ENCODE measurements at regions not wholly inside any gene's neighbourhood (a gene's known extent, or its start where the extent isn't known, plus 50 kb on each side); places are given as distances from the start of the nearest gene placed in this dataset.
"Not testable (repeated sequence)": the region's sequence is repeated elsewhere in the genome, so short reads cannot be mapped to it uniquely, and the experiment has no call there.

DNA sequence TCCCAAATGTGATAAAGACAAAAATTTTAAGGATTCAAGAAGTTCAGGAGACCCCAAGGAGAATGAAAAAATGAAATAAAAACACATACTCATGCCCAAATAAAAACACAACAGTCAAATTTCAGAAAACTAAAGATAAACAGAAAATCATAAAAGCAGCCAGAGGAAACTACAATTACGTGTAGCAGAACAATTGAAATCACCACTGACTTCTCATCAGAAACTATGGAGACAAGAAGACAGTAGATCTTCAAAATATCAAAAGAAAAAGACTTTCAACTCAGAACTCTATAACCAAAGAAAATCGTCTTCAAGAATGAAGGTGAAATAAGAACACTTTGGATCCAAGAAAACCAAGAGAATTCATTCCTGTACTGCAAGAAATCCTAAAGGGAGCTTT, 54.9 kb downstream of the DIO3 start:
- no peak for DNase-seq

DNA sequence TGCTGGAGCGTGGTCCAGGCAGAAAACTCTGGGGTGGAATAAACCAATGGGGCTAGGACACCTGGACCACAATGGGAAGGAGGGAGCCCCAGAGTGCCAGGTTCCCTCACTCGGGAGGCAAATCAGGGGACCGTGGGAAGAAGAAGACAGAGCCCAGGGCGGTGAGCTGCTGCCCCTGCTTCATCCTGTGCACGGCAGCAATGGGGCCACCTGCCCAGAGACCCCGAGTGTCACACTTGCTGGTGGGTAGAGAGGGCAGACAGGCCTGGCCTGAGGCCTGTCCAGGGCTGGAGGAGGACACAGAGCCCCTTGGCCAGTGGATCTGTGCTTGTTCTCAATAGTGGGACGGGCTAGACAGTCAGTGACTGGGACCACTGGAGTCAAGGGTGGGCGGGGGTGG, 58.2 kb downstream of the DIO3 start:
- DNase-seq, result no peak

DNA sequence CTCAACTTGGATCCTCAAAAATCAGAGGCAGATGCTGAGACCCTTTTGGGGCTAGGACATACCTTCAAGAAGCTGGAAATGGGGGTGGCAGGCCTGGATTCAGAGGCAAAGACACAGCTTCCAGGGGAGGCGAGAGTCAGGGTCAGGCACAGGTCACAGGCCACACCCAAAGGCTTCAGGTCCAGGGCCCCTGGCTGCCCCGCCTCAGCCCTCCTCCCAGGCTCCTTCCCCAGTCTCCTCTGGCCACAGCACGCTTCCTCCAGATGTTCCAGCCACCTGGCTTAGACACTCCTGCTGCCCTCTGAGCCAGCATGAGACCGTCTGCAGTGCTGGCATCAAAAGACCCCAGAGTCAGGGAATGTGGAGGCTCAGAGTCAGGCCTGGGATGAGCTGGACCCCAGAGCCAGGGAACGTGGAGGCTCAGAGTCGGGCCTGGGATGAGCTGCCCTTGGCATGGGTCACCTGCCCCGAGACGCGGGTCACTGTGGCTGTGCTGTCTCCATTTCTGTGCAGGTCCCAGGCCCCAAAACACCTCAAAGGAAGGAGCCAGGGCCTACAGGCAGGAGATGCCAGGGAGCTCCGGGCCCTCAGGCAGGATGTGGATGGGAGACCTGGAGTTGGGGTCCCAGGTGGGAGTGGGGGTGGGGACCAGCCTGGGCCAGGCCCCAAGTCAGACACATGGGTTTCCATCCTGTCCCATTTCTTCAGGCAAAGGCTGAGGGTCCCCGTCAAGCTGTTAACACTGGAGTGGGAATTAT, 58.9 kb downstream of the DIO3 start:
- no peak for DNase-seq

DNA sequence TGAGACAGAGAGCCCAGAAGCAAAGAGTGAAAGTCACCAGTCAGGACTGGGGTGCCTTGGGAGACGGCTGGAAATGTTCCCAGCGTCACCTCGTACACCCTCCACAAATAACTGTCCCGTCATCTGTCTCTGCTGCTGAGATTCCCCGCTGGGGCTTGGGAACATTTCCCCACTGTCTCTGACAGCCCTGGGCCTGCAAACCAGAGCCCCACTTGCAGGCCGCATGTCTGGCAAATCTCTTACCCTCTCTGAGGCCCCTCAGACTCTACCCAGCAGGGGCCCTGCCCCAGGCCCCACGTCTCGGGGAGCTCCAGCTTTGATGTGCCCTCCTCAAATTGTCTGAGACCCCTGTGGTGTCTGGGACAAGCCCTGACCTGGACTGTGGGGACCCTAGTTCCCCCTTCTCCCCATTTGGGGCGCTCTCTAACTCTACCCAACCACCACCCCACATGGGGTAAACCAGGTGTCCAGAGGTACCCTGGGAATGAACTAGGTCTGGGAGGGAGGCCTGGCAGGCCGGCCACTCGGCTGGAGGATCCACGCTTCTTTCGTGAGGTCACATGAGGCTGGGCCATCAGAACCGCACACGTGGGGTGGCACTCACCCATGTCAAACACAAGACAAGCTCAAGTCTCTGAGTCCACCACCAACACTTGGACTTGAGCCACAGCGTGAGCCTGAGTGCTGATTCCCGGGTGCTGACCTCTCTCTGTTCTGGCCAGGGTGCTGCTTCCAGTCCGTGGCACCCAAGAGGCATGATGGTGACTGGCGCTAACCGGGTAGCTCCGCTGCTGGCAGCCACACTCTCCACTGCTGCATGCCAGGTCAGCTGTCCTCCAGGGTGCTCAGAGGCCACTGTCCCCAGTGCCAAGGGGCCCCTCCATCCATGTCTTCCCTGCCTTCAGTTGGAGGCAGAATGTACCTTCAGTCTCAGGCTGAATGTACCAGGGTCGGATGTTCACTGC, 59.8 kb downstream of the DIO3 start:
- DNase-seq, result no peak

DNA sequence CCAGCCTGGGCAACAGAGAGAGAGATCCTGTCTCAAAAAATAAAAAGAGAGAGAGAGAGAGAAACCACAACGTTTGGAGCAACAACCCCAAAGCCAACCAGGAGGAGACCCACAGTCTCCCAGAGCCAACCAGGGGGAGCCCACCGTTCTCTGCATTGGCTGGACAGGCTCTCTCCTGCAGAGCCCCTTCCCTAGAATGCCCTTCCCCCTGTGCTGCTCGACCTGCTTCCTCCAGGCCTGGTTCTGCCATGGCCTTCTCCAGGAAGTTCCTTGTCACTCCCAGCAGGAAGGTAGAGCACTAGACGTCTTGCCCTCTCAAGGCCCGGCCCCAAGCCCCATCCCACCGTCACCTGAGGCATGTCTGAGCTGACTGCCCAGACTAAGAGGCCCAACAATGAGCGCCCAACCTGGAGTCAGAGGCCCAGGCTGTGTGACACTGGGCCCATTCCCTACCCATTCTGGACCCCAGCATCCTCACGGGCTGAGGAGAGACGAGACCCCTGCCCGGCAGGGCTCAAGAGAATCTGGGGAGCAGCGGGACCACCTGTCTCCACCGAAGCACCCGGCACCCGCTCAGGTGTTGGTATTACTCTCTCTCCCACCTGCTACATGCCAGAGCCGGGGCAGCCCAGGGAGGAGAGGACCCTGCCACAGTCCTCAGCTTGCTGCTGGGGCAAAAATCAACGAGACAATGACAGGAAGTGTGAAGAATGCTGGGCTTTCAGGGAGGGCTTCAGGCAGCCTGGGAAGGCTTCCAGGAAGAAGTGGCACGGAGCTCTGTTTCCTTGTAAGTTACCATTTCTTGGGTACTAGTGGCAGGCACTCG, 61.2 kb downstream of the DIO3 start:
- DNase-seq, result no peak

DNA sequence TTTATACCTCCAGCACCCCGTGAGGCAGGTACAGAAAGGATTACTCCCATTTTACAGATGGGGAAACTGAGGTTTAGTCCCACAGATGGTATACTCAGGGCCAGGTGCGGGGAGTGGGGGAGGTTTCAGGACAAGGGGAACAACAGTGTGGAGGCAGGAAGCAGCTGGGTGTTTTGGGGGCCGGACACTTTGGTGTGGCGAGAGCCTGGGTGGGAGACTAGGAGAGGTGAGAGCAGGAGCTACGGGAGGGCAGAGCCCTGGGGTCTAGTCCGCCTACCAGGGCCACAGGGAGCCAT, 61.7 kb downstream of the DIO3 start:
- no peak for DNase-seq

DNA sequence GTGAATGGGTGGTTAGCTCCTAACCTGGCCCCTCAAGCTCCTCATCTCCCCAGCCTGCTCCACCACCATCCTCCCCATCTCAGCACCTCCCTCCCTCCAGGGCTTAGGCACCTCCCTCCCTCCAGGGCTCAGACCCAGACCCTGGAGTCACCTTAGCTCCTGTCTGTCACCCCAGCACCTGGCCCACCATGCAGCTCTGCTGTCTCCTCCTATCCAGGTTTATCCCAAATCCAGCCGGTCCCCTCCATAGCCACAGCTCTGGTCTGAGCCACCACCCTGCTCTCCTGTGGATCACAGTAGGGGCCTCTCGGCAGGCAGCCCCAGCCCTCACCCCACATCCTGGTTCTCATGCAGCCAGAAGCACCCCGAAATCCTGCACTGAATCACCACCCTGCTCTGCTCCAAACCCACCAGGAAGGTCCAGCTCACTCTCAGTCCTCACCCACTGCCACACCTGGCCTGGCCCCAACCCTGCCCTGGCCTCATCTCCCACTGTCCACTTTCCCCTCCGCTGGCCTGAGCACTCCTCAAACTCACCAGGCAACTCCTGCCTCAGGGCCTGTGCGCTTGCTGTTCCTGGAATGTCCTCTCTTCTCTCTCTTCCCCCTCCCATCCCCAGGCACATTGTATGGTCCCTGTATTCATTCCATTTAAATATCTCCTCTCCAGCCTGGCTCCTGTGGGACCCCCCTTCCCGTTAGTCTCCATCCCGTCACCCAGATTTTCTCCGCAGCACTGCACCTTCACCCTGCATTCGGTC, 62.6 kb downstream of the DIO3 start:
- no peak for DNase-seq

DNA sequence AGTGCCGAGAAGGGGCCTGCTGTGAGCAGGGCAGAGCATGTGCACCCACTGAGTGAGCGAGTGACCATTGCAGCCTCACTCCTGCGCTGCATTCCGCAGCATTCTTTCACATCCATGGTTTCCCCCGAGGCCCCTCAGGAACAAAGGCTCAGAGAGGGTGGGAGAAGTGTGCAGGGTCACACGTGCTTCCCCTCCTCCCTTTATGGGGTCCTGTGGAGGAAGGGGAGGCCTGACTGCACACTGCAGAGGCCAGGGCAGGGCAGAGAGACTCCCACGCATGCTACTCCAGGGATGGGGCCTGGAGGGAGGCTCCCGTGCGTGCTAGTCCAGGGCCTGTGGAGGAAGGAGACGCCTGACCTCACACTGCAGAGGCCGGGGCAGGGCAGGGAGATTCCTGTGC, 63.2 kb downstream of the DIO3 start:
- no peak for DNase-seq

DNA sequence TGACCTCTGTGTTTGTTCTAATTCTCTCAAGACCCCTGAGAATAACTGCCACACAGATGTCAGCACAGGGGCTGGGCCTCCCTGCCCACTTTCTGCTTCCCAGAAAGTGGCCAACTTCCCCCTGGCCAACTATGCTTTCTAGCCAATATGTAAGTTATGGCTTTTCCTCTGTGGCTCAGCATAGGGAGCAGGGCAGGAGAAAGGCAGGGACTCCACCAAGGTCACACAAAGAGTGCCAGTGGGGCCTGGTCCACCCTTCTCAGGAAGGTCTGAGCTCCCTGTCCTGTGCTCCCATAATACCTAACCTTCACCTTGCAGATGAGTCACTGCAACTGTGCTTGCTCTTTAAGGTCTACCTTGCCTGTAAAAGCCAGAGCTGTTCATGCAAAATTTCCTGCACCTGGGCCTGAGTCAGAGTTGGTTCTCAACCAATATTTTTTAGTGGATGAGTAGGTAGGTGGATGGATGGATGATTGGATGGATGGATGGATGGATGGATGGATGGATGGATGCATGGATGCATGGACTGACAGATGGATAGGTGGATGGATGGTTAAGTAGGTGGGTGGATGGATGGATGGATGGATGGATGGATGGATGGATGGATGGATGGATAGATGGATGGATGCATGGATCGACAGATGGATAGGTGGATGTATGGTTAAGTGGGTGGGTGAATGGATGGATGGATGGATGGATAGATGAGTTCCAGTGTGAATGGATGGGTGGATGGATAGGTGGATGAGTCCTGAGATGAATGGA, 64.2 kb downstream of the DIO3 start:
- no peak for DNase-seq

DNA sequence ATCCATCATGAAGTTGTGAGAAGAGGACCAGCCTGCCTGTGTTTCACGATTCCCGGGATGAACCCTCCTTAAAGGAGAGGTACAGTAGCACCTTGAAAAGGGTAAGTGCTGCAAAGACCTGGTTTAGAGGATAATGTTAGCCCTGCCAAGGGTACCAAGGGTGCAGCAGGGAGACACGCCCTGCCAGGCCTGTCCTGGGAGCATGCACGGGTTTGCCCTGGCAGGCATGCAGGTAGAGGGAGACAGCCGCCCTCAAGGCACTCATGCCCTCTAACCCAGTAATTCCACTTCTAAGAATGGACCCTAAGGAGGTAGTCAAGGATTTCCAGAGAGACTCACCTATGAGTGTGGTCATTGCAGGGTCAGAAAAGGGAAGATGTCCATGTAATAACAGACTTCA, 65.0 kb downstream of the DIO3 start:
- DNase-seq, result no peak

DNA sequence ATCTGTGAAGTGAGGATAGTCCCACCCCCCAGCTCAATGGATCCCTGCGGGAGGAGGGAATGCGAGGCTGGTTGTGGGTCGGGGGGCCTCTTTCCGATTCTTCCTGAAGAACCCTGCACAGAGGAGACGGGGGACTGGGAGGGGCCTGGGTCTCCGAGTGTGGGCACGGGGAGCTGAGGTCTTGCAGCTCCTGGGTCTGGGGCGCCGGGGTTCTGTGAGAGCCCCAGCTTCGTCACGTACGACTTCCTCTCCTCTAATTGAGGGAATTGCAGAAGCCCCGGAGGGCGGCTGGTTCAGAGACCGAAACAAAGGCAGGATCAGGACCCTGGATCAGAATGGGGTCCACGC, 66.6 kb downstream of the DIO3 start:
- DNase-seq, result no peak

DNA sequence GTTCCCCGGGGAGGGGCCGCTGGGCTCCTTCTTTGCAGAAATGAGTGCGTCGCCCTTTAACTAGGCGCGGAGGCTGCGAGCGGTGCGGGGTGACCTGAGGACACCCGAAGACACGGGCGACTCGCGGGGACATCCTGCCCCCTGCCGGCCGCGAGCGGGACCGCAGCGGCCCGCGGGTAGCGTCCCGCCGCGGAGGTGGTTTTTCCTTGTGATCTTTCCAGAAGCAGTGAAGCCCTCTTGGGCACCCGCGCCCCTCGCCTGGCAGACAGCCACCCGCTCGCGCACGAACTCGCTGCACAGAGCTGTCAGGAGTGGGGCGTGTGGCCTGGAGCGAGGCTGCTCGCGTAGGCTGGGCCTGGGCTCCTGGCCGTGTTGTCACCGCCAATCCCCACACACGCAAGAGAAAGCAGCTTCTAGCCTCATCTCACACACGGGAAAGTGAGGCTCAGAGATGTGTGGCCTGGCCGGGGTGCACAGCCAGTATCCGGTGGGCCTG, 67.2 kb downstream of the DIO3 start:
- DNase-seq, result peak; percentile 73

DNA sequence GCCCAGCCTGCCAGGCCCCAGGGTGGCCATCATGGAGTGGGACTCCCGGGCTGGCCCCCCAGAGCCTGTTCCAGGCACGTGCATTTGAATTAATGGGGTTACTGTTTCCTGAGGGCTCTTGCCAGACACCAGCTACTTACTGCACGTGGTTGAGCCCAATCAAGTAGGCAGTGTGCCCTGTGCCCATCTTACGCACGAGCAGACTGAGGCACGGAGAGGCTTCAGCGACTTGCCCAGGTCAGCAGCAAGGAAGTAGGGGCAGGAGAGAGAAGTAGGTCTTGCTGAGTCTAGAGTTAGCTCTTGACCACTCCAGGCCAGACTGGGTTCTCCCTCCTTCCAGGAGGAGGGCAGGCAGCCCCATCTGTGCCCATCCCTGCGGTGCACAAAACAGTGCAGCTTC, 67.7 kb downstream of the DIO3 start:
- no peak for DNase-seq

DNA sequence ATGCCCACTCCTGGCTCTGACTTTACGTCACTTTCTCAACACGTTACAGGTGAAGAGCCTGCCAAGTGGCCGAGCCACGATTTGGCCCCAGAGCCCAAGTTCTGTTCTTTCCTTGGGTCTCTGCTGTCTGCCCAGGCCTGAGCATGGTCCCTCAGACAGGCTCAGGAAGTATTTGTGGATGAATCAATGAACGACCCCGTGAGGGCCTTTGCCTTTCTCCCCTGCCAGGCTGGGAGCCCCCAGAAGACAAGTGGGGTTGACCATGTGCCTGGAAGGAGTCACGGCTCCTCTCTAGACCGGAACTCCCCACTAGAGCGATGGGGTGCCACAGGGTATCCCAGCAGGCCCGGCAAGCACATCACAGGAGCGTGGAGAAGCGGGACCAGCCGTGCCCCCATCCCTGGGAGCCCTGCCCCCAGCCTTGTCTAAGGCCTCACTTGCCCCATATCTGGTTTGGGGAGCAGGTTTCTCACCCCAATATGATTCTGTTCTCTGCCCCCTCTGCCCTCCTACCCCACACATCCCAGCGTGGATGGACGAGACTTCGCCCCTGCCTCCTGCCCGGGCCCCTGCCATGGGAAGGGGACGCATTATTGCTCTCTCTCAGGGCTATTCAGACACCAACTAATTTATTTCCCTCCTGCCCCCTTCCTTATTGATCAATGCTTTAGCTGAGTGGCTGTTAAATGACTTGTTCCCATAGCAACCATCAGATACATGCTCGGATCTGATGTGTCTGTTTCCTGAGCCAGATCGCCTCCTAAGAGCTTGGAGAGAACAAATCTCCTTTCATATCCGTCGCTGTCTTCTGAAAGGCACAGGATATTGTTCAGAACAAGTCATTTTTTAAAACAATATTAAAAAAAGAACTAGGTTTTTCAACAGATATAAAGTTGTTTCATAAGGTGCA, 69.0 kb downstream of the DIO3 start:
- DNase-seq, result no peak

DNA sequence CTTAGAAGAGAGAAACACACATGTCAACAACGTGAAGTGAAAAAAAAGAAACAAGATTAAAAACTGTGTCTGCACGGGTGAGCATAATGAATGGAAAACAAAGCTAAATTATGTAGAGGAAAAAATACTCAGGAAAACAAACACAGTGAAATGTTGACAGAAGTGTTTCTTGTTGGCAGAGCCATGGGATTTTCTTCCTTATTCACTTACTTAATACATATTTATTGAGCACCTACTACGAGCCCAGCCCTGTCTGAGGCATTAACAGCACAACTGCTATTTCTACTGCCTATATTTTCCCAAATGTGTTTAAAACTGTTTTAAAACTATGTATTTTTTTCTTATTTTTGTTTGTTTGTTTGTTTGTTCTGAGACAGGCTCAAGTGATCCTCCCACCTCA, 69.9 kb downstream of the DIO3 start:
- DNase-seq, result no peak

DNA sequence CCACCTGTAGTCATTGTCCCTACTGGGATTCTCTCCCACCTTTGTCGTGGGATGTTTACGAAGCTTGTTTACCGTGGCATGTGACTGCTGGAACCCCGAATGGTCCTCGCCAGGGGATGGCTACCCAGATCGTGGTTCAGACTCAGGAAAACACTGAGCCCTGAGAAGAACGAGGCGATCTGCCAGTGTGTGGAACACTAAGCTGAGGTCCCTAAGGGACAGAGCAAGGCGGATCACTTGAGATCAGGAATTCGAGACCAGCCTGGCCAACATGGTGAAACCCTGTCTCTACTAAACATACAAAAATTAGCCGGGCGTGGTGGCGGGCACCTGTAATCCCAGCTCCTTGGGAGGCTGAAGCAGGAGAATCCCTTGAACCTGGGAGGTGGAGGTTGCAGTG, 70.7 kb downstream of the DIO3 start:
- not testable (repeated sequence) for DNase-seq

DNA sequence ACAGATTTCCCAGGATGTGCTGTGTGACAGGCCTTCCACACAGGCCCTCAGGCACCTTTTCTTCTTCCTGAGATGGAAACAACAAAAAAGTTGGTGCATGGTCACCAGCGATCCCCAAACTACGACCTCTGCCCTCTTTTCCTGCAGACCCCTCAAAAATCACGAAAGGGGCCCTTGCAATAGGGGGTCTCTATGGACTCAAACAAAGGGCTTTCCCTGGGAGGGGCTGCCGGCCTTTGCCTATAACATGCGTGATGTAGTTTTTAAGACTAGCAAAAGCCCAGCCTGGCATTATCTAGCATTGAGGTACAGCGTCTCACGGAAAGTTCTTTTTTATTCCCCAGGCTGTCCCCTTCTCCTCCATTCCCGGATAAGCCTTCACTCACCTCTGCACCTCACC, 71.2 kb downstream of the DIO3 start:
- DNase-seq, result no peak

DNA sequence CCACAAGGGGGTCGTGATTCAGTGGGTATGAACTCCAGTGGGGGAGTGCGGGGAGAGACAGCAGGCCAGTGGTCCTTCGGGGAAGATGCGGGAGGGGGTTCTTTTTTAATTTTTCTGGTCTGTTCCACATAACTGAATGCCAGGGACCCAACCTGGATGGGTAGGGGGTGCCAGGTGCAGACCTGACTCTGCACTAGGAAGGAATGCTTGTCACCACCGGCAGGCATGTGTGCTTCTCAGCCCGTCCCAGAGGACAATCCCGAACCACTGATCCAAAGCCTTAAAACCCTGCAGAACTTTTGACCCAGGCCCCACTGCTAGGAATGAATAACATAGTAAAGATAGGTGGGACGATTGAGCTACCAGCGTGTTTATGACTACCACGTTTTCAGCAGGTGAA, 72.0 kb downstream of the DIO3 start:
- DNase-seq, result no peak

DNA sequence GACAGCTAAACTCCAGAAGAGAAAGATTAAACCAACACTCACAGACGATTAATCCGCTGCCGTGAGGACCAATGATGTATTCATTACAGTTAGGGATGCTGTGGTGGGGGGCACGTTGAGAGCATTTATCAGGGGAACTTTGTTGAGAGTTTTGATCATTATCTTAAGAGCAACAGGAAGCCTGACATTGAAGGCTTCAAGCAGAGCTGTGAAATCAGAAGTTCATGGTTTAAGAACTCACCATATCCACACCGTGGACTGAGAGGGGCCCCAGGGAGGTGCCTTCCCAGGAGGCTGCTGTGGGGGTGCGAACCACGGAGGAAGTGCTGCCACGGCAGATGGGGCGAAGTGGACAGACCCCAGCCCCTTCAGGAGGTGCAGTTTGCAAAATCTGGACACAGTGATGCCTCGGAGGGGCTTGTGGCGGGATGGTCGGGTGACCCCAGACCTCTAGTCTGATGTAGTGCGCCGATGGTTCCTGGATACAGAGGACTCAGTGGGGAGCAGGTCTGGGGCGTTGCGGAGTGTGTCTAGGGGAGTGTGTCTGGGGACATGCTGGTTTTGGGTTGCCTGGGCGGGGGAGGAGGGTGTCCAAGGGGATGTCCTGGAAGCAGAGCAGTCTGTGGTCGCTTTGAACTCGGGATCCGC, 73.0 kb downstream of the DIO3 start:
- no peak for DNase-seq
